Sigmoid colon (tissue), 6 donors: ENCODE measurements at regions not wholly inside any gene's neighbourhood (a gene's known extent, or its start where the extent isn't known, plus 50 kb on each side); places are given as distances from the start of the nearest gene placed in this dataset.

Experiments
- DNase-seq: peaks from one replicate; pipeline ENCODE4 v3.0.0-alpha.2; 2019
- H3K27ac ChIP-seq, 4 donors: fragments of 200-600 bp; sonication (generic); one replicate each; pipeline ENCODE4 v1.5.1; 2016 to 2019; ENCODE audit warnings: mild to moderate bottlenecking in 1 of 4
- H3K27me3 ChIP-seq, 3 donors: fragments of 200-600 bp; sonication (generic); one replicate each; pipeline ENCODE4 v1.5.1; 2019; ENCODE audit warnings: mild to moderate bottlenecking in 1 of 3
- H3K36me3 ChIP-seq, 4 donors: fragments of 200-600 bp; sonication (generic); one replicate each; pipeline ENCODE4 v1.5.1; 2016 to 2019
- H3K4me1 ChIP-seq, 4 donors: fragments of 200-600 bp; sonication (generic); one replicate each; pipeline ENCODE4 v1.5.1; 2017 to 2019
- H3K4me3 ChIP-seq, 4 donors: fragments of 200-600 bp; sonication (generic); one replicate each; pipeline ENCODE4 v1.5.1; 2017 to 2019; ENCODE audit warnings: mild to moderate bottlenecking in 2 of 4, moderate library complexity in 1 of 4
- H3K9me3 ChIP-seq, 4 donors: fragments of 200-600 bp in 3 of 4; sonication (generic) in 3 of 4; one replicate each; pipeline versions ENCODE4 v1.5.1 to v1.6.1; 2013 to 2019
- CTCF ChIP-seq, 4 experiments: fragments of 450-650 bp in 3 of 4; fragments of 200-600 bp in 1 of 4; IDR thresholded peaks; one replicate each; pipeline ENCODE4 v1.5.1; 2016 to 2019; ENCODE audit warnings: antibody characterized with exemption in 4 of 4, mild to moderate bottlenecking in 3 of 4, moderate library complexity in 2 of 4
- EP300 ChIP-seq, 4 donors: sonication (generic); formaldehyde crosslinking; IDR thresholded peaks; one replicate each; pipeline ENCODE4 v1.6.1; 2017; ENCODE audit warnings: antibody characterized with exemption in 4 of 4
- POLR2A ChIP-seq, 2 donors: fragments of 450-650 bp; IDR thresholded peaks; one replicate each; pipeline ENCODE4 v1.6.1; 2016; ENCODE audit warnings: antibody characterized with exemption in 2 of 2, mild to moderate bottlenecking in 2 of 2, moderate library complexity in 2 of 2
- POLR2AphosphoS5 ChIP-seq, 4 donors: sonication (generic); formaldehyde crosslinking; IDR thresholded peaks; one replicate each; pipeline ENCODE4 v1.6.1; 2017; ENCODE audit warnings: antibody characterized with exemption in 4 of 4
- WGBS, 2 donors: extraction: QIAGEN DNeasy Blood & Tissue Kit; methylation state at CpG; one replicate each; pipeline ENCODE4 v1.1.7; 2013; 5-methylcytosine and 5-hydroxymethylcytosine counted together
- intact Hi-C: fragments of 100-400 bp; cut with DNase I; formaldehyde crosslinking; loops from one replicate; pipeline ENCODE4 v1.15.1; 2023
- donor health status: healthy with polysubstance abuse.
- donor health status: healthy.

GRCh38 chr3:176951586-176952292, 245.5 kb downstream of the TBL1XR1 start:
- Histone ChIP-seq H3K36me3 (no peaks in the 10 kb centered on the region), H3K27ac (no peak overlapping the region), H3K9me3 (no peaks in the 10 kb centered on the region), H3K4me3 (no peak overlapping the region), H3K27me3 (no peaks in the 10 kb centered on the region), H3K4me1 (peaks cover 0 to 20% (median 16%) of the 10 kb centered on the region in 4 donors)
- intact Hi-C loops = loop anchor here (5.0 to 10.0 kb wide), 2 partner anchors 1213 to 1436 kb away; no protein-coding TSS in a partner anchor
- DNase-seq = no peak
- 74 to 85% methylated on average over 10 of the region's 10 CpGs for WGBS, 2 donors
- TF ChIP-seq EP300 (IDR thresholded peaks at IDR 0.05) (no peak), CTCF (IDR thresholded peaks at IDR 0.05) (no peak), POLR2A (IDR thresholded peaks at IDR 0.05) (no peak), POLR2AphosphoS5 (IDR thresholded peaks at IDR 0.05) (no peak)

GRCh38 chr3:176951144-176951543, 246.1 kb downstream of the TBL1XR1 start:
- no peaks in the 10 kb centered on the region for H3K9me3 ChIP-seq
- no peaks in the 10 kb centered on the region for H3K27me3 ChIP-seq
- no peak for DNase-seq
- H3K4me1 ChIP-seq = peaks cover 0 to 20% (median 16%) of the 10 kb centered on the region in 4 donors
- no peak overlapping the region for H3K27ac ChIP-seq
- H3K4me3 ChIP-seq = no peak overlapping the region
- no peaks in the 10 kb centered on the region for H3K36me3 ChIP-seq
- 94 to 95% methylated on average over 3 of the region's 3 CpGs for WGBS, 2 donors
- no peak for TF ChIP-seq POLR2A (IDR thresholded peaks at IDR 0.05)
- TF ChIP-seq CTCF (IDR thresholded peaks at IDR 0.05) = no peak
- no peak for TF ChIP-seq POLR2AphosphoS5 (IDR thresholded peaks at IDR 0.05)
- TF ChIP-seq EP300 (IDR thresholded peaks at IDR 0.05) = no peak
- intact Hi-C loops = loop anchor here (5.0 to 10.0 kb wide), 2 partner anchors 1214 to 1436 kb away; no protein-coding TSS in a partner anchor

GRCh38 chr3:176950743-176951142, 246.5 kb downstream of the TBL1XR1 start:
- H3K27me3 ChIP-seq = no peaks in the 10 kb centered on the region
- peaks cover 0 to 20% (median 16%) of the 10 kb centered on the region in 4 donors for H3K4me1 ChIP-seq
- no peak overlapping the region for H3K4me3 ChIP-seq
- intact Hi-C loops = loop anchor here (5.0 to 10.0 kb wide), 2 partner anchors 1214 to 1437 kb away; no protein-coding TSS in a partner anchor
- no peak overlapping the region for H3K27ac ChIP-seq
- TF ChIP-seq EP300 (IDR thresholded peaks at IDR 0.05) = no peak
- TF ChIP-seq POLR2A (IDR thresholded peaks at IDR 0.05) = no peak
- no peak for TF ChIP-seq CTCF (IDR thresholded peaks at IDR 0.05)
- TF ChIP-seq POLR2AphosphoS5 (IDR thresholded peaks at IDR 0.05) = no peak
- no peaks in the 10 kb centered on the region for H3K36me3 ChIP-seq
- H3K9me3 ChIP-seq = no peaks in the 10 kb centered on the region
- no peak for DNase-seq
- WGBS, 2 donors = 91 to 94% methylated on average over 3 of the region's 3 CpGs

GRCh38 chr3:176948151-176948550, 249.1 kb downstream of the TBL1XR1 start:
- no peak overlapping the region for H3K4me3 ChIP-seq
- H3K27ac ChIP-seq = no peak overlapping the region
- WGBS, 2 donors = 72 to 89% methylated on average over 2 of the region's 2 CpGs
- H3K27me3 ChIP-seq = no peaks in the 10 kb centered on the region
- no peaks in the 10 kb centered on the region for H3K36me3 ChIP-seq
- no peak for DNase-seq
- H3K9me3 ChIP-seq = no peaks in the 10 kb centered on the region
- TF ChIP-seq POLR2A (IDR thresholded peaks at IDR 0.05) = no peak
- no peak for TF ChIP-seq CTCF (IDR thresholded peaks at IDR 0.05)
- peaks cover 0 to 5% (median 2%) of the 10 kb centered on the region in 4 donors for H3K4me1 ChIP-seq
- intact Hi-C loops = no loop called here
